ENCODE measurements at regions not wholly inside any gene's neighbourhood (a gene's known extent, or its start where the extent isn't known, plus 50 kb on each side); places are given as distances from the start of the nearest gene placed in this dataset.
"Not testable (repeated sequence)": the region's sequence is repeated elsewhere in the genome, so short reads cannot be mapped to it uniquely, and the experiment has no call there.

DNA sequence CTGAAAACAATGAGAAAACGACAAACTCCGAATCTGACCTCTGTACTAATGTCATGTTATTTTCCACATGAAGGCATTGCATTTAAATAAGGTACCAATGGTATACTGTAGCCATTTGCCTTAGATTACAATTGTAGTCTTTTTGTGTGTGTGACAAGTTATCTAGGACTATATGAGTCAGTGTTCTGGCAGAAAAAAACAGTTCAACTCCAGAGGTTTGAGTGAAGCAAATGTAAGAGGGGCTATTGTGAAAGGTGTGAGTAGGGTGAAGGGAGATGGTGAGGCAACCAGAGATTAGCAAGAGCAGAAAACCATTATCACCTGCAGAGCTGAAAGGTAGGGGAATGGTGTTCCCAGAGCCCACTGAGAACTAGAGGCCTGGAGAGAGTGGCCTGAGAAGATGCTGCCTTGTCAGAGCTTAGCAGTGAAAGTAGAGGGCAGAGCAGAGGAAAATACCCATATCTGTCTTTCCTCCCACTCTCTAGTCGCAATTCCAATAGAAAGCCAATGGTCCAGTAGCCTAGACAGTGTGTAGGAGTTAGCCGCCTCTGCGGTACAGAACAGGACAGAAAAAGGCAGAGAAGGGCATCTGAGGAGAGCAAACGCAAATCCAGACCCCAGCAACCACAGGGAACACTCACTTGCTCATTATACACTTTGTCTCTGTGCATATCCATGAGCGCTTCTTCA, 112.2 kb downstream of the DYRK2 start:
- no peak for DNase-seq

DNA sequence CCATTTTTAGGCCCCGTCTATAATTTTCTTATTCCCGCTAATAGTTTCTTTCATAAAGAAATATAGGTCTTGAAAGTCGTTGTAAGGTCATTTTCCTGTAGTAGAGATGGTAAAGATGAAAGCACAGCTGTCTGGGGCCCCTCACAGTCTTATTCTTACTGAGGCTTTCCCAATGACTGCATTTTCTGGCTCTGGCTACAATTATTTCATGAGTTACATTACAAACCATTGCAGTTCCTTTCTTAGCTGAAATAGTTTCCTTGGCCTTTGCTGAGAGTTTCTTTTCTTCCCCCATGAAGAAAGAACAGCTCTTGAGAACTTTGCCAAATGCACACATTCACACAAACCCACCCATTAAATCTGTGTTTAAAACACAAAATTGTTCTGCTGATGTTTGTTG, 113.0 kb downstream of the DYRK2 start:
- no peak for DNase-seq

DNA sequence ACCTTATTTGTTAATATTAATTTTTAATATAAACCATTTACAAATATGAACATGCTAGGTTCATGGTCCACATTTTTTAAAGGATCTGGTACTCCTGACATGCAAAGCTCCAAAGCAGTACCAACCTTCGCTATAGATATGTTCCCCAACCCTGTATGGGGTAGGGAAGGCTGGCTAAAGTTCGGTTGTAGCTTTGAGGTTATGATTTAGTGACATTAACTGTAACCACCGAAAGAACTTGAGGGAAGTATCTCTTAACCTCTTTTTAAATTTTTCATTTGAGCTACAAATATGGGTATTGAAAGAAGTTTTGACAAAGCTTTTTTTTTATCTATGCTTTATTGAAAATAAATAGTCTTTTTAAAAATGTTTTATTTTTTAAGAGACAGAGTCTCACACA, 115.5 kb downstream of the DYRK2 start:
- DNase-seq, result no peak

DNA sequence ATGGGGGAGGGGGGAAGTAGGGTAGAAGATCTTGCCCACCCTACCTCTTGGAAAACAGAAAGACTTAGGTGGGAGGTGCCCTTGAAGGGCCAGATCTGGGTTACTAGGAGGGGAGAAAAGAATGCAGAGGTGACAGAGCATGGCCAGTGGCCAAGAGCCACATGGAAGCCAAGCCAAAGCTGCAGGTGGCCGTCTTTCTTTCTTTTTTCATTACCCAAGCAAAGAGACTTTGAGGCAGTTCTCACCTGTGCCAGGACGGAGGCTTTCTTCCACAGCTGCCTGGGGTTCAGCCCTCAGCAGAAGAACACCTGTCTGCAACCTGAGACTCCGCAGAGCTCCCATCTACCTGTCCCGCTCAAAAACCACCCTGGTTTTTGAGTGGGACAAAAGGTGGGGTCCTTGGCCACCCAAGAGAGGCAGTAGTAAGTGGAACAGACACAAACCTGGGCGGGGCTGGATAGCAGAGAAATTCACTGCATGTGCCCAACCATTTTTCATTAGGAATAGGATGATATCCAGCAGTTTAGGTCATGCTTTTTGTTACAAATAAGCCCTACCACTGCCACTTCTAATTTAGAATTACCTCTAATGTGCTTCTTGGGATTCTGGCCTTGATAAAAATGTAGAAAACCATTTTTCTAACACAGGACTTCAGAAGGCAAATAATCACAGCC, 116.5 kb downstream of the DYRK2 start:
- DNase-seq, result no peak

DNA sequence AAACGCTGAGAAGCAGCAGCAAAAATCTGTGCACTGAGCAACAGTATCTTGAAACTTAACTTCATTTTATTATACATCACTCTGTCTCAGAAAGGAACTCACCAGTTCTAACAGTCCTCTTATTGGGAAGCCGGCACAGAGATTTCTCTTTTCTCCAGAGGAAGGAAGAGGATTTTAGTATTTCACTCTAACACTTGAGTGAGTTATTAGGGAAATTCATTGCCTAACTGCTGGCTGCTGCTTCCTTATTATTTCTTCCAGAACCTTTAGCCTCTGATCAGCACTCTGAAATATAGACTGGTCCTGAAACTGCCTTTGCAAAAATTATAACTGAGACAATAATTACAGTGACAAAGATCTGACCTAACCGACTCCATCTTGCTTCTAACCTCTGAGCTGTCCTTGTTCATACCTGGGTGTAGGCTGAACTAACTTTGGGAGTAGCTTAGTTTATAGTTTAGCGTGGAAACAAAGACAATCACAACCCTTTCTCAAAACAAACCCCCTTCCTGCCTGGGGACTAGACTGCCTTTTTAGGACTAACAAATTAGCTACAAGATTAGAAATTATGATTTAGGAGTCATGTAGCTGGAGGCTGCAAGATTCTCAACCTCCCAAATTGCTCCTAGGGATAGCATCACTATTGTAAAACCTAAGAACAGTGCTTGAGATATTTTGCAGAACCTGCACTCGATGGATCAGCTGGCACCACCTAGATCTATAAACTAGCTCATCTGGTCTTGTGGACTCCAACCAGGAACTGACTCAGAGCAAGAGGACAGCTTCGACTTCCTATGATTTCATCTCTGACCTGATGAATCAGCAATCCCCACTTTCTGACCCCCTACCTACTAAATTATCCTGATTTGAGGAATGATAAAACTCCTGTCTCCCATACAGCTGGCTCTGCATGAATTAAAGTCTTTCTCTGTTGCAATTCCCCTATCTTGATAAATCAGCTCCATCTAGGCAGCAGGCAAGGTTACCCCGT, 117.5 kb downstream of the DYRK2 start:
- no peak for DNase-seq

DNA sequence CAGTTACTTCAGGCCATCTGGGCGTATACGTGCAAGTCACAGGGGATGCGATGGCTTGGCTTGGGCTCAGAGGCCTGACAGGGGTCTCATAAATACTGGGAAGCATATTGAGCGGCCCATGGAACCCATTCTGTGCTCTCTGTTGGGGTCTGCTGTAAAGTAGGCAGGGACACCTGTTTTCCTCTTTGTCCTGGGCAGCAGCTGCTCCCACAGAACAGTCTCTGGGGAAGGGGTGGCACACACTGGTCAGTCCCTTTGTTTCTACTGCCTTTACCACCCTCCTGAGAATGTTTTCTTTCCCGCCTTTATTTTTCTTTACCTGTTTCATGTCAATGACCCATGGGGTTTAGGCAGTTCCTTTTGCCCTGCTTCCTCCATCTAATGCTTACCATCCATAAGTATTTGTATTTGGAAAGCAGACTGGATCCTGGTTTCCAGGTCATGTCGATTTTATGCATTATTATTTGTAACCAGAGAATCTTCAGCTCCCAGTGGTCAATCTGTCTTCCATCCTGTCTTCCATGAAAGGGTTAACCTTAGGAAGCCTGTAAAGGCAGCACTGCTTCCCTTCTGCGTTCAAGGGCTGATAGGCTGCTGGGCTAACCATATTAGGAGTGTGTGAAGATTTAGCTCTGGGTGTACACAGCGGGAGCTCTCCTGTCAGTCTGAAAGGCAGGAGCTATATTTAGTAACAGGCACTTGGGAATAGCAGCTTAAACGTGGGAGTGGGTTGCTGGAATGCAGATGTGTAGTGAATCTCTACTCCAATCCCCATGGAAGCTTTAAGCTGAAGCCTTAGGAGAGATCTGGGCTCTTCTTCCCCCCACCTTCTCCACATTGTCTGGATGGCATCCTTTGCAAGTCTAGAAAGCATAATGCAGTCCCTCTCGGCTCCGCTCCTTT, 124.0 kb downstream of the DYRK2 start:
- peak; percentile 12 for DNase-seq

DNA sequence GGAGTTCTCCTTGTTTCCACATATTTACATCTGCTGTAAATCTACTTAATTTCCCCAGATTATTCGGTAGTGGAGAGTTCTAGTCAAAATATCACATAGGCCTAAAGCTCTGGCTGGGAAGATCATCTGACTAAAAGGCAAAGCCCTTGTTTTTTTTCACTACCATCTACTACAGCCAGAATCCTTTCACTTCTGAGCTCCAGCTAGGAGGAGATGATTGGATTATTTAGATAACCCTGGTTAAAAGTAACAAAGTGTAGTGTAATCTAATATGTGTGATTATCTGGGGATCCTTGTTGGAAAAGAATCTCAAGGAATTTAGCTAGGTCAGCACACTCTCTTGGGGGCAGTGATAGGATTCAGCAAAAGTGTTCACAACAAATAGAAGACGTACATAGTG, 125.4 kb downstream of the DYRK2 start:
- no peak for DNase-seq

DNA sequence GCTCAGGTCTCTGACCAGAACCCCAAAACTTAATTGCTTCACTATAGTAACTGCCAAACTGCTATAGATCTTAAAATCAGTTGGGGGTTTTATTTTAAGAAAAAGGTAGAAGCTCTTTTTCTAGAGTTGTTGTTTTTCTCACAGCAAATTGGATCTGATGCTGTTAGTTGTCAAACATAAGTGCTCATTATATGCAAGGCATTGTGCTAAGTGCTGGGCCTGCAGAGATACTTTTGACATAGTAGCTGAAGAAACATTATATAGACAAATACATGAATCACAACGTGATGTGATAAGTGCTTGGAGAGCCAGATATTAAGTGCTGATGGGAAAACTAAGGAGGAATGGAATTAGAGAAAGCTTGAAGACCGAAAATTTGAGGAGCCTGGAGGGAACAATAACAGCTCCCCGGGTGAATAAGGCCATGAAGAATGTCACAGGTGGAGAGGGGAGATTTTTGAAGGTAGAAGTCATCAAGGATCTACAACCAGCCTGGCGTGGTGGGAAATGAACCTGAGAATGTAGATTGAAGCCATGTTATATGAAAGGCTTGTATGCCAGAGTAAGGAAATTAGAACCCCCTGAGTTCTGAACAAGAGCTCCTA, 126.5 kb downstream of the DYRK2 start:
- no peak for DNase-seq

DNA sequence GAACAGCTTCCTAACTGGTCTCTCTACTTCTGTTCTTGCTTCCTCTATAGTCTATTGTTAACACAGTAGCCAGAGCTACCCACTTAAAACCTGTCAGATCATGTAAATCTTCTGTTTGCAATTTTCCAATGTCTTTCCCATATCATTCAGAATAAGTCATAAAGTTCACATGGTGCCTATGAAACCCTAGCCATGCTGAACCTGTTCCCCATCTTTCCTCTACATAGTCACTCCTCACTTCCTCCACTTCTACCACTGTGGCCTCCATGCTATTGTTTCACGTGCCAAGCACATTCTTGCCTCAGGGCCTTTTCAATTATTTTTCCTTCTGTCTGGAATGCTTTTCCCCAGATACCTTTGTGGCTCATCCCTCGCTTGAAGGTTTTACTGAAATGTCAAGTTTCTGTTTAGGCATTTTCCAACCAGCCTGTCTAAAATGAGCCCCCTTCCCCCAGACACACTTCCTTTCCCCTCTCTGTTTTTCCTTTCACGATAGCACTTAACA, 132.1 kb downstream of the DYRK2 start:
- no peak for DNase-seq

DNA sequence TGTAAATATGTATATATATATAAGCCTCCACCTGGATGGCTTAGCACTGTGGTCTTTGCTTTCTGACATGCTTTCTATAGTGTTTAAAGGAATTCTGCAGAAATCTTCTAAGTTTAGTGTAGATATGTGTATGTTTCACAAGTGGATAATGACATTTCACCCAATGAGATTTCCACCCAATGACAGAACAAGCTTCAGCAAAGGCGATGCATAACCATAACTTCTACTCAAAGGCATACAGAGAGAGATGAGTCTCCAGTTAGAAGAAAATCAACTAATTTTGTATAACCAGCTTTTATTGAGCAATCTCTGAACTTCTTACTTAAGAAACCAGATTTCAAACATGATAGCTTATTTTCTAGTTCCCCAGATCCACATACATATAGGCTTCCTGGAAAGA, 134.0 kb downstream of the DYRK2 start:
- DNase-seq, result no peak

DNA sequence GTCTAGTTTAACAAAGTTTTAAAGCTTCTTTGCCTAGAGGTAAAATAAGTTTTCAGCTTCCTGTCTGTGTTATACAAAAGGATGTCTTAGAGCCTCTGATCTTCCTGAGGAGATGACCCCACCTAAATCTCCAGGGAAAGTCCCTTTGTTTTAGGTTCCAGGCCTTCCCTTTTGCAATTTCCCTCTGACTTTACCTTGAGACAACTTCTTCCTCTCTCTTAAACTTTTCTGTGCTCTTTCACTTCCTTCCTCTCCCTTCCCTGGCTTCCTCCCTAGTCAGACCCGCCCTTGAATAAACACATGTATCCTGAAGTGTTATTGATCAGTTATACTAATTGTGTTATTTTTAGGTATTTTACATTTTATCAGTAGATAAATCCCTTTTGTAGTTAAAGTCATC, 134.8 kb downstream of the DYRK2 start:
- DNase-seq, result no peak

DNA sequence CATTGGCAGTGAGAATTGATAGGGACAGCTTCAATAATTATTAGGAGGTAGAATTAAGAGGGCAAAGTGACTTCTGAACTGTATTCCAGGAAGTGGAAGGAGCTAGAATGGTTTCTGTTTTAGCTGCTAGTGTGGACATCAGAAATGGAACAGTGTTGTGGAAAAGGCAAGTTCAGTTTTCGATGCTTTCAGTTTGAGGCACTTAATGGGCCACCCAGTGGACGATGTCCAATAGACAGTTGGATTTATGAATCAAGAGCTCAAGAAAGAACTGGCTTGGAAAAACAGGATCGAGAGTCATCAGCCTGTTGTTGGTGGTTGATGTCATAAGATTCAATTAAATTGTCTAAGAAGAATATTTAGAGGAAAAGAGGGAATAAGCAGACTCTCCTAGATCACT, 136.3 kb downstream of the DYRK2 start:
- DNase-seq, result no peak

DNA sequence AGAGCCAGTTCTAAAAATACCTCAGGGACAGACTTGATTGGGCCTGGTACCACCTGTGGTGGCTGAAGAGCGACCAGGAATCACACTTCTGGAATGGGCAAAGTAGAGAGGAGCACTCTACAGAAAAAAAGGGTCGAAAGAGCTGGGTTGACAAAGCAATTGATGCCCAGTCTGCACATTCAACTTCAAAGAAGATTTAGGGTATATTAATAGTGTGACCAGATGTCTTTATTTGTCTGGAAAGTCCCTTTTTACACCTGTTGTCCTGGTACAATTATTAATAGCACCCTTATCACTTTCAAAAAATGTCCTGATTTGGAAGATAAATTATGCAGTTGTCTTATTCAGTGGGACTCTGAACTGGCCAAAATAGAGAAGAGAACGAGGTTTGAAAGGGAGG, 137.5 kb downstream of the DYRK2 start:
- DNase-seq, result no peak

DNA sequence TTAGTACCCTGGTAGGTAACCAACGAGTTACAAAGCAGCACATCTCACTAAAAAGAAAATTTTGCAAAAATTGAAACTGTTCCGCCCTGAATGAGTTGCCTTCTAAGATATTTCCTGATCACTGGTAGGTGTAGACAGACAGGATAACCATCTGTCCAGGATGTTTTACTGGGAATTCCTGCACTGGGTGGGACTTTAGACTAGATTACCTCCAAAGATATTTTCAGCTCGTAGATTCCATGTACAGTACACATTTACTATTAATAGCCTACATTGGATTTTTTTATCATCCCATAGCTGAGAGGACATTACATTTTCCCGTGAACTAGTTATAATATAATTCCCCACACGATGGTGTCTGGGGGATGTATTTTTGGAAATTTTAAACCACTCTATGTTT, 139.6 kb downstream of the DYRK2 start:
- DNase-seq, result no peak

DNA sequence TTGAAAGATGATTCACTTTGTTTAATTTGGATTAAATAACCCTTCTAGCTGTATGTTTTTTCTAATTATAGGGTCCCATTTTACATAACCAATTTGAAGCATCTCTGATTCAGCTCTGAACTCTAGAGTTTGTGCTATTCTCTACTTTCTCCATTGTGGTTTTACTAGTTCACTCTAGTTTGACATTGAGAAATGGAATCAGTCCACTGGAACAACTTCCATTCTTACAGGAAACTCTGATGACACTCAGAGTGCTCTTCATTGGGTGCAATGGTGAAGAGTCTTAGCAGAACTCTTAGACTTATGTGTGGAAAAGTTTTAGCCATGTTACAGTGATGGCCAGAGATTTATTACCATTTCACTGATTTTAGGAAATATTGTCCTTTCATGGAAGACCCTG, 140.7 kb downstream of the DYRK2 start:
- no peak for DNase-seq

DNA sequence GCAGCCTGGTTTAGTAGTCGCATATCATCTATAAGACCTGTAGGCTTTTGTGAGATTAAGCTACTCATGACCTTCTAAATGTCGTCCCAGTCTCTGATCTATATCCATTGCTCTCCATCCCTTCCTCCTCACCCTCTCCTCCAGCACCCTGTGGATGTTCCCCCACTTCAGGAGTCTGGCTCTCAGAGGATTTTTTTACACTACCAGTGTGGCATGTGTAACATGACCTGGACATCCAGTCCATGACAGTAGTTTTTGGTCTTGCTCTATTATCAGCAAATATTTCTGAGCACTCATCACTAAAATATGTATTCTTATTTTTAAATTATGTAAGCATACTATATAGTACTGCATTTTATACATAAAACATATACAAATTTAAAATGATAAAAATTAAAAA, 142.1 kb downstream of the DYRK2 start:
- no peak for DNase-seq

DNA sequence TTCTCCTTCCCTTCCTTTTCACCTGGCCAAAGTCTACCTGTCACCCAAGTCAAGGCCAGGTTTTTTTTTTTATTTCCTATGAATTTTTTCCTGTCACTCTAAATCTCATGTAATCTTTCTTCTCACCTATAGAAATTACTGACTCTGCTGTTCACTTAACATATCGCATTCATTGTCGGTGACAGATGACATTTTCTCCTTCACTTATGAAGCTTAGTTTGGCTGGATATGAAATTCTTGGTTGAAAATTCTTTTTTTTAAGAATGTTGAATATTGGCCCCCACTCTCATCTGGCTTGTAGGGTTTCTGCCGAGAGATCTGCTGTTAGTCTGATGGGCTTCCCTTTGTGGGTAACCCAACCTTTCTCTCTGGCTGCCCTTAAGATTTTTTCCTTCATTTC, 142.8 kb downstream of the DYRK2 start:
- not testable (repeated sequence) for DNase-seq

DNA sequence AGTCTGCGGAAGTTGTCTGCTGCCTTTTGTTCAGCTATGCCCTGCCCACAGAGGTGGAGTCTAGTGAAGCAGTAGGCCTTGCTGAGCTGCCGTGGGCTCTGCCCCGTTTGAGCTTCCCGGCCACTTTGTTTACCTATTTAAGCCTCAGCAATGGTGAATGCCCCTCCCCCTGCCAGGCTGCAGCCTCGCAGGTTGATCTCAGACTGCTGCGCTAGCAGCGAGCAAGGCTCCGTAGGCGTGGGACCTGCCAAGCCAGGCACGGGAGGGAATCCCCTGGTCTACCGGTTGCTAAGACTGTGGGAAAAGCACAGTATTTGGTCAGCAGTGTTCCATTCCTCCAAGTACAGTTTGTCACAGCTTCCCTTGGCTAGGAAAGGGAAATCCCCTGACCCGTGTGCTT, 143.6 kb downstream of the DYRK2 start:
- DNase-seq, result no peak

DNA sequence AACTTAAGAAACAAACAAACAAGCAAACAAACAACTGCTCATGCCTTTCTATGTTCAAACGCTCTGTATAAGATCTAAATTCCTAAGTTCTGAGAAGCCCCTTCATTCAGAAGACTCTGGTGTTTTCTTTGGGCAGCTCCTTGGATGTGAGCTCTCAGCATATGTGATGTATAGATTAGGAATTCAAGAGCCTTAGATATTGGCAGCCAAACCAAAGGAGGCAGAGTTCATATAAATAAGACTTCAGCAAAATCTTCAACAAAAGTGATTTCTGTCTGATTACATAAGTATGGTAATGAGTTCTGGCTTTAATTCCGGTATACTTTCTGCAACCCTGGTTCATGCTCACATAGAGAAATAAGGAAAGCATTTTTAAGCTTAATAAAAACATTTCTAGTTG, 145.6 kb downstream of the DYRK2 start:
- DNase-seq, result no peak

DNA sequence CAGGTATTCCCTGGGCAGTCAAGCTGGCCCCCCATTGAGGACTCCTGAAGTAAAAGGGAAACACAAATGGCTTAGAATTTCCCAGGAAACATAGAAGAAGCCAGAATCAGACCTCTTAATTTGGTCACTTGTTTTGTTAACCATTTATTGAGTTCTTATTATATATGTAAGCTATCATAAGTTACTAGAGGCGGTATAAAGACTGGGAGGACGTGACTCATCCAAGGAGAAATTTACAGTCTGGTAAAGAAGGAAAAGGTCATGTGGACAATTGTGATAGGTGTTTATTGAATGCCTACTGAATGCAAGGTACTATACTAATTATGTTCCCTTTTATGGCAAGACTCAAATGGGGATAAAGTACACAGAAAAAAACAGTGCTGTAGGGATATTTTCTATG, 146.7 kb downstream of the DYRK2 start:
- DNase-seq, result no peak

DNA sequence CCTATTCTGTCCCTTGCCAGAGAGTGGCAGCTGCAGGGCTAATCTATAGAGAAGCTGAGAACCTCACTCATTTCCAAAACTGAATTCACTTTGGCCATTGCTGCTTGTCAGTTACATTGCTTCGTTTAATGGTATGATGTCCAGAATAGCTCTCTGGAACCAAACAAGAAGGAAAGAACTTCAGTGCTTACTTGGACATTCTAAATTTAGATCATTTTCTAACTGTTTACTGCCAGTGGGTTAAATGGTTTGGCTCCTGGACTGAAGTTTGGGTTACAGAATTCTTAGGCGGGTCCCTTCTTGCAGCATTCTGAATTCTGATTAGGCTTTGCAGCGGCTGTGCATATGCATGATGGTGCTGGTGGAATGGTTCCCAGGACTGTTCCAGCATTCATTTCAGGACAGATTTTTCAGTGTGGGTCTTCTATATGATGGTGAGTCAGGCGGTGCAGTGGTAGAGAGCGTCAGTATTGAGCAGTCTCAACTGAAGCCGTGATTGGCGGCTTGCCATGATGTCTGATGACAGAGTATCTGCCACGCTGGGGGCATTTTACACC, 148.7 kb downstream of the DYRK2 start:
- no peak for DNase-seq

DNA sequence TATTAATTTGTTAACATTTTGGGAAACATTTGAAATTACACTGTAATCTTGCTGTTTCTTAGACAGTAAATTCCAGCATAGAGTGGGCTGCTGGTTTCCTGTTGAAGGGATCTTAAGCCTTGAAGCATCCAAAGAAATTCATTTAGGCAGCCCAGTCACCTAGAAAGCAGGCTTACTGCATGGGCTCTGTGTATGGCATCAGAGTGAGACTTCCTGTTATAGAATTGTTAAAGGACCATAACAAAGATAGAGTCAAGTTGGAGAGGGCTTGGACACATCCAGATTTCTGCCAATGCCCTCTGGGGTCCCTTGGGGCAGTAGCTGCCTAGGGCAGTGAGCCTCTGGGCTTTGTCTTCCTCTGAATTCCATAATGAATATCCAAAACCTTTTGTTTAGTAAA, 149.2 kb downstream of the DYRK2 start:
- no peak for DNase-seq
